HCT116 (cell line): ENCODE measurements at regions not wholly inside any gene's neighbourhood (a gene's known extent, or its start where the extent isn't known, plus 50 kb on each side); places are given as distances from the start of the nearest gene placed in this dataset.

Source experiments
- CBX3 ChIP-seq: IDR thresholded peaks from 2 replicates; pipeline ENCODE4 v1.6.1; 2012; ENCODE audit warnings: low read depth
- SIN3A ChIP-seq: IDR thresholded peaks from 2 replicates; pipeline ENCODE4 v1.6.1; 2012; ENCODE audit warnings: low read depth

GRCh38 chr1:208928349-208929010 is 655.0 kb upstream of the CAMK1G start:
- TF ChIP-seq SIN3A (no peak), CBX3 (no peak)
